ENCODE measurements at regions not wholly inside any gene's neighbourhood (a gene's known extent, or its start where the extent isn't known, plus 50 kb on each side); places are given as distances from the start of the nearest gene placed in this dataset.

- no peak overlapping the region for H2AFZ ChIP-seq (ENCODE audit: insufficient read depth, low read depth, low read length, poor library complexity, severe bottlenecking)
- no peaks in the 10 kb centered on the region for H3K79me2 ChIP-seq (ENCODE audit: control insufficient read depth, insufficient read depth, low read length)
- peaks cover 0 to 13% of the 10 kb centered on the region in 2 experiments for H3K36me3 ChIP-seq (replicated peaks in 1 of 2; ENCODE audit: control extremely low read depth in 1 of 2, control insufficient read depth in 1 of 2, extremely low read depth in 1 of 2, insufficient read depth in 2 of 2, low read length in 1 of 2)
- Mint-ChIP-seq H3K9me3 (ENCODE audit: insufficient read depth) (no peaks in the 10 kb centered on the region), H3K4me3 (no peak overlapping the region), H3K27me3 (no peaks in the 10 kb centered on the region), H3K4me1 (no peaks in the 10 kb centered on the region), H3K27ac (no peak overlapping the region)
- ATAC-seq (ENCODE audit: low read depth), result no peak
- WGBS (ENCODE audit: insufficient coverage), result 85% methylated on average over 2 of the region's 3 CpGs
- H3K9ac ChIP-seq (ENCODE audit: low read length), result no peak overlapping the region
- H3K4me1 ChIP-seq (ENCODE audit: control insufficient read depth in 2 of 2, insufficient read depth in 2 of 2, low read length in 2 of 2), result no peaks in the 10 kb centered on the region
- no peak for DNase-seq
- no peak overlapping the region for H3K4me3 ChIP-seq (ENCODE audit: control extremely low read depth in 1 of 5, extremely low read depth in 1 of 5, insufficient read depth in 1 of 5, low read depth in 2 of 5, low read length in 4 of 5)
- no peaks in the 10 kb centered on the region for H4K20me1 ChIP-seq (ENCODE audit: control insufficient read depth, insufficient read depth, low read length, poor library complexity, severe bottlenecking)
- H3K4me2 ChIP-seq (replicated peaks; ENCODE audit: low read depth, low read length, poor library complexity, severe bottlenecking), result no peak overlapping the region
- no peak for TF ChIP-seq EZH2 (IDR thresholded peaks at IDR 0.05; ENCODE audit: borderline replicate concordance, insufficient read depth, low read depth, low read length, poor library complexity, severe bottlenecking)
- TF ChIP-seq CTCF (IDR thresholded peaks at IDR 0.05), result no peak
- H3K27ac ChIP-seq (ENCODE audit: low read length in 2 of 2), result no peak overlapping the region
- intact Hi-C loops (cut with micrococcal nuclease), result no loop called here
- ChIA-PET POLR2A (no interaction called here), CTCF (interaction anchor here (0.5 kb wide), 1 partner anchor 195 kb away, joined by 3 read pairs; no protein-coding TSS in a partner anchor)
- no peaks in the 10 kb centered on the region for H3K27me3 ChIP-seq (replicated peaks in 1 of 4; ENCODE audit: control extremely low read depth in 1 of 4, control insufficient read depth in 3 of 4, insufficient read depth in 4 of 4, low read length in 3 of 4)
- H3K9me3 ChIP-seq (ENCODE audit: control extremely low read depth in 1 of 3, control insufficient read depth in 2 of 3, insufficient read depth in 1 of 3, low read length in 2 of 3), result no peaks in the 10 kb centered on the region
Observed at GRCh38 chr22:25511725-25512124, 52.8 kb upstream of the GRK3 start.

- ChIA-PET CTCF (no interaction called here), POLR2A (no interaction called here)
- H3K4me3 ChIP-seq (ENCODE audit: control extremely low read depth in 1 of 5, extremely low read depth in 1 of 5, insufficient read depth in 1 of 5, low read depth in 2 of 5, low read length in 4 of 5), result no peak overlapping the region
- TF ChIP-seq CTCF (IDR thresholded peaks at IDR 0.05) (no peak), EZH2 (IDR thresholded peaks at IDR 0.05; ENCODE audit: borderline replicate concordance, insufficient read depth, low read depth, low read length, poor library complexity, severe bottlenecking) (no peak)
- no peaks in the 10 kb centered on the region for H3K4me1 ChIP-seq (ENCODE audit: control insufficient read depth in 2 of 2, insufficient read depth in 2 of 2, low read length in 2 of 2)
- Mint-ChIP-seq H3K4me1 (no peaks in the 10 kb centered on the region), H3K9me3 (ENCODE audit: insufficient read depth) (no peaks in the 10 kb centered on the region), H3K4me3 (no peak overlapping the region), H3K27ac (no peak overlapping the region), H3K27me3 (no peaks in the 10 kb centered on the region)
- no peaks in the 10 kb centered on the region for H4K20me1 ChIP-seq (ENCODE audit: control insufficient read depth, insufficient read depth, low read length, poor library complexity, severe bottlenecking)
- peaks cover 0 to 13% of the 10 kb centered on the region in 2 experiments for H3K36me3 ChIP-seq (replicated peaks in 1 of 2; ENCODE audit: control extremely low read depth in 1 of 2, control insufficient read depth in 1 of 2, extremely low read depth in 1 of 2, insufficient read depth in 2 of 2, low read length in 1 of 2)
- no peak overlapping the region for H3K9ac ChIP-seq (ENCODE audit: low read length)
- H3K9me3 ChIP-seq (ENCODE audit: control extremely low read depth in 1 of 3, control insufficient read depth in 2 of 3, insufficient read depth in 1 of 3, low read length in 2 of 3), result no peaks in the 10 kb centered on the region
- no peaks in the 10 kb centered on the region for H3K27me3 ChIP-seq (replicated peaks in 1 of 4; ENCODE audit: control extremely low read depth in 1 of 4, control insufficient read depth in 3 of 4, insufficient read depth in 4 of 4, low read length in 3 of 4)
- H2AFZ ChIP-seq (ENCODE audit: insufficient read depth, low read depth, low read length, poor library complexity, severe bottlenecking), result no peak overlapping the region
- no peaks in the 10 kb centered on the region for H3K79me2 ChIP-seq (ENCODE audit: control insufficient read depth, insufficient read depth, low read length)
- ATAC-seq (ENCODE audit: low read depth) (no peak), DNase-seq (no peak)
- H3K4me2 ChIP-seq (replicated peaks; ENCODE audit: low read depth, low read length, poor library complexity, severe bottlenecking), result no peak overlapping the region
- WGBS (ENCODE audit: insufficient coverage), result 74% methylated on average over 8 of the region's 13 CpGs
- intact Hi-C loops (cut with micrococcal nuclease), result no loop called here
- no peak overlapping the region for H3K27ac ChIP-seq (ENCODE audit: low read length in 2 of 2)
Observed at GRCh38 chr22:25514436-25515180, 49.9 kb upstream of the GRK3 start.

Data from B cell (primary cell).